DOHH2 (cell line): ENCODE measurements at regions not wholly inside any gene's neighbourhood (a gene's known extent, or its start where the extent isn't known, plus 50 kb on each side); places are given as distances from the start of the nearest gene placed in this dataset.

Experiments
- H3F3A ChIP-seq: fragments of 200-600 bp; sonication (generic), shearing (Covaris generic); 2 replicates; pipeline ENCODE4 v1.6.0; 2016; ENCODE audit warnings: antibody characterized with exemption, mild to moderate bottlenecking; ENCODE audit not compliant: control insufficient read depth, insufficient read depth
- H3K27ac ChIP-seq: fragments of 200-600 bp; sonication (generic); 2 replicates; pipeline ENCODE4 v1.5.1; 2014; ENCODE audit warnings: low read depth, mild to moderate bottlenecking, low read length, moderate library complexity
- H3K27me3 ChIP-seq: fragments of 200-600 bp; sonication (generic); 2 replicates; pipeline ENCODE4 v1.6.1; 2014; ENCODE audit warnings: mild to moderate bottlenecking, low read length, mixed read lengths; ENCODE audit not compliant: control insufficient read depth
- H3K36me3 ChIP-seq: fragments of 200-600 bp; sonication (generic); 2 replicates; pipeline ENCODE4 v1.6.1; 2014; ENCODE audit warnings: mild to moderate bottlenecking, low read length, moderate library complexity, mixed read lengths; ENCODE audit not compliant: control insufficient read depth
- H3K4me1 ChIP-seq: fragments of 200-600 bp; sonication (generic); 2 replicates; pipeline ENCODE4 v1.6.1; 2014; ENCODE audit warnings: mild to moderate bottlenecking, low read length, mixed read lengths; ENCODE audit not compliant: control insufficient read depth
- H3K4me2 ChIP-seq: fragments of 200-600 bp; sonication (generic); 2 replicates; pipeline ENCODE4 v1.6.0; 2014; ENCODE audit warnings: mild to moderate bottlenecking, low read length, moderate library complexity
- H3K4me3 ChIP-seq: fragments of 200-600 bp; sonication (generic); 2 replicates; pipeline ENCODE4 v1.5.1; 2014; ENCODE audit warnings: mild to moderate bottlenecking, low read length, mixed read lengths
- H3K79me2 ChIP-seq: fragments of 200-600 bp; sonication (generic); 2 replicates; pipeline ENCODE4 v1.6.1; 2014; ENCODE audit warnings: mild to moderate bottlenecking, low read length, mixed read lengths; ENCODE audit not compliant: control insufficient read depth
- H3K9me2 ChIP-seq: fragments of 200-600 bp; sonication (generic); replicated peaks from 2 replicates; pipeline ENCODE4 v1.6.1; 2014; ENCODE audit warnings: mild to moderate bottlenecking, low read length, mixed read lengths; ENCODE audit not compliant: control insufficient read depth
- H3K9me3 ChIP-seq: fragments of 200-600 bp; sonication (generic); 2 replicates; pipeline ENCODE4 v1.6.1; 2014; ENCODE audit warnings: antibody characterized with exemption, low read length, mixed read lengths; ENCODE audit not compliant: control insufficient read depth, insufficient read depth
- H4K20me1 ChIP-seq: fragments of 200-600 bp; sonication (generic); 2 replicates; pipeline ENCODE4 v1.6.0; 2014; ENCODE audit warnings: low read depth, mild to moderate bottlenecking, antibody characterized with exemption, low read length, moderate library complexity; ENCODE audit not compliant: control insufficient read depth, insufficient read depth
- CTCF ChIP-seq: fragments of 200-600 bp; sonication (generic); IDR thresholded peaks from one replicate; pipeline ENCODE4 v1.5.1; 2014; ENCODE audit warnings: antibody characterized with exemption, mild to moderate bottlenecking, low read depth, low read length; ENCODE audit not compliant: poor library complexity, severe bottlenecking
- EZH2phosphoT487 ChIP-seq: fragments of 200-600 bp; sonication (generic); IDR thresholded peaks from 2 replicates; pipeline ENCODE4 v1.6.1; 2017; ENCODE audit warnings: borderline replicate concordance, mild to moderate bottlenecking, antibody characterized with exemption, low read length, moderate library complexity, mixed read lengths

DNA sequence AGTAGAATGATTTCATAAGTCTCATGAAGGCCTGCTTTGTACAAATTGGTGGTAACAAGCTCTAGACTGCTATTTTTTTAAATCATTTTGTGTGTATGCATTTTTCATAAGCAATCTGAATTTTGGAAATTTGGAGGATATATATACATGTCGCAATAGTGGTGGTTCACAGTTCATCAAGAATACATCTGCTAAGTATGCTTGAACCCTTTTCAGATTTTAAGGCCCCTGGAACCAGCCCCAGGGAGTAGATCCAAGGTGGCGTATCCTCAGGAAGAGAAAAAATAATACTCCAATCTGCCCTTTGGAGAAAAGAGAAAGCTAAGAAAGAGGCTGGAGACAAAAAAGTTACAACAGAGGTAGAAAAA lies 141.6 kb downstream of the HINT1 start:
- H3K79me2 ChIP-seq = no peaks in the 10 kb centered on the region
- H3K36me3 ChIP-seq = no peaks in the 10 kb centered on the region
- H3K9me2 ChIP-seq = no peaks in the 10 kb centered on the region
- H3K4me2 ChIP-seq = no peak overlapping the region
- no peaks in the 10 kb centered on the region for H3K9me3 ChIP-seq
- no peaks in the 10 kb centered on the region for H4K20me1 ChIP-seq
- H3F3A ChIP-seq = no peaks in the 10 kb centered on the region
- no peak overlapping the region for H3K4me3 ChIP-seq
- H3K4me1 ChIP-seq = no peaks in the 10 kb centered on the region
- H3K27me3 ChIP-seq = no peaks in the 10 kb centered on the region
- H3K27ac ChIP-seq = no peak overlapping the region
- TF ChIP-seq EZH2phosphoT487 (no peak), CTCF (no peak)

DNA sequence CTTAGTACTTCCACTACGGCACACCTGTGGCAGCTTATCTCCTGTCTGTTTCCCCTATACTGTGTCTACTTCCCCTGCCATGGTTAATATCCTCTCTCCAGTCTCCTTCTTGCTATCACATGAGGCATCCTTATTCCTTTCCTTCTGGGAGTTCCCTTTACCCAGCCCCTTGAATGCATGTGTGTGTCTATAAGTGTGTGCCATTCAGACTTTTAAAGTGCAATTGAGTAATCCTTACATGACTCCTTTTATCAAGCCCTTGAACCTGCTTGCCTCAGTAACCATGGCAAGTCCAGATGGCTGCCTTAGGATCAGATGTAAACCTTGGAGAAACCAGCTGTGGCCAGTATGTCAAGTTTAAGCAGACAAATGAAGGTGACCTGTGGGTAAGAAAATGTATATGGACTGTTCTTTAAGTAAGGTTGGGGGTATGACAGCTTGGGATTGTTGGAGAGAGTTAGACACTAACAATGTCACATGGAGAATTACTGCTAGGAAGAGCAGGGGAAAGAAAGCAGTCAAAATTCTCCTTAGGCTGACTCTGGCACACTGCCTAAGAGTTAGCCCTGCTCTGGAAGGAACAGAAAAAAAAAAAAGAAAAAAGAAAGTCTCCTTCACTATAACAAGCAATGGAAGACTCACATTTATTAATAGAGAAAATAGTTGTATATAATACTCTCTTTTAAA lies 142.1 kb downstream of the HINT1 start:
- no peaks in the 10 kb centered on the region for H3K9me3 ChIP-seq
- H3K9me2 ChIP-seq = no peaks in the 10 kb centered on the region
- no peaks in the 10 kb centered on the region for H3K4me1 ChIP-seq
- no peak overlapping the region for H3K27ac ChIP-seq
- TF ChIP-seq EZH2phosphoT487 (no peak), CTCF (no peak)
- no peaks in the 10 kb centered on the region for H3K27me3 ChIP-seq
- H3K4me2 ChIP-seq = no peak overlapping the region
- H3K79me2 ChIP-seq = no peaks in the 10 kb centered on the region
- no peaks in the 10 kb centered on the region for H3K36me3 ChIP-seq
- no peak overlapping the region for H3K4me3 ChIP-seq
- H3F3A ChIP-seq = no peaks in the 10 kb centered on the region
- no peaks in the 10 kb centered on the region for H4K20me1 ChIP-seq

DNA sequence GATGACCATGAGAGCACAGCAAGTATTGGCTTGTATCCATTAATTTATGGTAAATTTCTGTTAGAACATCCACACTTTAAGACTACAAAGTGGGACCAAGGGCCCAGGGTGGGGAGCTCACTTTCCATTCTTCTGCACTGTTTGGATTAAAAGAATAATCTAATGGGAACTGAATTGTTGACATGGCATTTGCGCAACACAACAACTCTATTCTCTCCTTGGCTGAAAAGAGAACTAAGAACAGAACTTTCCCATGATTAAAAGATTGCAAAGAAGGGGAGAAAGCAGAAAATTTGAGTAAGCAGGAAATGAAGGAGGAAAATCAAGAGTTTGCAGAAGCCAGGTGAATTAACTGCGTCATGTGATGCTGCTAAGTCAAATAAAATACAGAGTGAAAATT lies 143.4 kb downstream of the HINT1 start:
- no peaks in the 10 kb centered on the region for H3K9me2 ChIP-seq
- H3K79me2 ChIP-seq = no peaks in the 10 kb centered on the region
- H3F3A ChIP-seq = no peaks in the 10 kb centered on the region
- H3K4me1 ChIP-seq = no peaks in the 10 kb centered on the region
- H4K20me1 ChIP-seq = no peaks in the 10 kb centered on the region
- H3K4me3 ChIP-seq = no peak overlapping the region
- H3K9me3 ChIP-seq = no peaks in the 10 kb centered on the region
- no peak overlapping the region for H3K4me2 ChIP-seq
- H3K27ac ChIP-seq = no peak overlapping the region
- no peaks in the 10 kb centered on the region for H3K36me3 ChIP-seq
- no peak for TF ChIP-seq EZH2phosphoT487
- no peak for TF ChIP-seq CTCF
- no peaks in the 10 kb centered on the region for H3K27me3 ChIP-seq
